GM23338 (cell line): ENCODE measurements at regions not wholly inside any gene's neighbourhood (a gene's known extent, or its start where the extent isn't known, plus 50 kb on each side); places are given as distances from the start of the nearest gene placed in this dataset.

Experiments
- ATAC-seq: fragments of 200-7000 bp; cut with Tn5 transposase; 3 replicates; pipeline ENCODE4 v1.9.1; 2020
- DNase-seq: peaks from one replicate; pipeline ENCODE4 v3.0.0-alpha.2; 2015; ENCODE audit warnings: low spot score
- H2AFZ ChIP-seq: fragments of 200-600 bp; sonication (generic); 2 replicates; pipeline ENCODE4 v1.8.0; 2016; ENCODE audit warnings: antibody characterized with exemption, mild to moderate bottlenecking, moderate library complexity
- H3F3A ChIP-seq: fragments of 200-600 bp; sonication (generic); replicated peaks from 2 replicates; pipeline ENCODE4 v1.8.0; 2017; ENCODE audit warnings: antibody characterized with exemption, mixed run types, low read depth
- H3K27ac ChIP-seq: fragments of 200-600 bp; sonication (generic); 2 replicates; pipeline ENCODE4 v1.6.1; 2016; ENCODE audit warnings: low read depth
- H3K27me3 ChIP-seq: fragments of 200-600 bp; sonication (generic); 2 replicates; pipeline ENCODE4 v1.8.0; 2016; ENCODE audit warnings: mild to moderate bottlenecking, mixed run types, moderate library complexity; ENCODE audit not compliant: insufficient read depth
- H3K36me3 ChIP-seq: fragments of 200-600 bp; sonication (generic); 2 replicates; pipeline ENCODE4 v1.8.0; 2016; ENCODE audit warnings: mild to moderate bottlenecking; ENCODE audit not compliant: insufficient read depth
- H3K4me1 ChIP-seq: fragments of 200-600 bp; sonication (generic); 2 replicates; pipeline ENCODE4 v1.8.0; 2016; ENCODE audit warnings: mild to moderate bottlenecking, moderate library complexity; ENCODE audit not compliant: insufficient read depth
- H3K4me2 ChIP-seq: fragments of 200-600 bp; sonication (generic); 2 replicates; pipeline ENCODE4 v1.7.1; 2017; ENCODE audit warnings: mixed run types
- H3K4me3 ChIP-seq: fragments of 200-600 bp; sonication (generic); 2 replicates; pipeline ENCODE4 v1.6.1; 2016; ENCODE audit warnings: mixed run types
- H3K79me2 ChIP-seq: fragments of 200-600 bp; sonication (generic); replicated peaks from 2 replicates; pipeline ENCODE4 v1.8.0; 2017; ENCODE audit warnings: mild to moderate bottlenecking; ENCODE audit not compliant: insufficient read depth
- H3K9me2 ChIP-seq: fragments of 200-600 bp; sonication (generic); 2 replicates; pipeline ENCODE4 v1.8.0; 2017; ENCODE audit not compliant: insufficient read depth
- H4K20me1 ChIP-seq: fragments of 200-600 bp; sonication (generic); replicated peaks from 2 replicates; pipeline ENCODE4 v1.8.0; 2017; ENCODE audit warnings: mild to moderate bottlenecking; ENCODE audit not compliant: insufficient read depth
- H3K27ac Mint-ChIP-seq: 2 replicates; pipeline ENCODE4 v1.8.0; 2020; ENCODE audit warnings: inconsistent platforms, mild to moderate bottlenecking, moderate library complexity, mixed read lengths
- H3K27me3 Mint-ChIP-seq: 3 replicates; pipeline ENCODE4 v1.8.0; 2022; ENCODE audit warnings: low read depth, mild to moderate bottlenecking, moderate library complexity, mixed read lengths, inconsistent platforms; ENCODE audit not compliant: insufficient read depth, poor library complexity
- H3K36me3 Mint-ChIP-seq: 3 replicates; pipeline ENCODE4 v1.8.0; 2021; ENCODE audit warnings: low read depth, mild to moderate bottlenecking, inconsistent platforms, moderate library complexity, mixed read lengths
- H3K4me1 Mint-ChIP-seq: 3 replicates; pipeline ENCODE4 v1.8.0; 2020; ENCODE audit warnings: mild to moderate bottlenecking, inconsistent platforms, mixed read lengths
- H3K4me3 Mint-ChIP-seq: 3 replicates; pipeline ENCODE4 v1.8.0; 2021; ENCODE audit warnings: moderate library complexity, mild to moderate bottlenecking, inconsistent platforms, mixed read lengths
- H3K9me3 Mint-ChIP-seq: 3 replicates; pipeline ENCODE4 v1.8.0; 2020; ENCODE audit warnings: moderate library complexity, mild to moderate bottlenecking, inconsistent platforms, mixed read lengths
- CREB1 ChIP-seq: fragments of 250-450 bp; sonication (Bioruptor Pico); IDR thresholded peaks from 2 replicates; pipeline ENCODE4 v1.5.0; 2020; ENCODE audit warnings: low read depth, mild to moderate bottlenecking, moderate library complexity
- EZH2 ChIP-seq: fragments of 200-600 bp; sonication (generic); IDR thresholded peaks from one replicate; pipeline ENCODE4 v1.8.0; 2017; ENCODE audit warnings: antibody characterized with exemption, mild to moderate bottlenecking, low read depth; ENCODE audit not compliant: unreplicated experiment
- EZH2phosphoT487 ChIP-seq: fragments of 200-600 bp; sonication (generic); IDR thresholded peaks from one replicate; pipeline ENCODE4 v1.8.1; 2018; ENCODE audit warnings: antibody characterized with exemption; ENCODE audit not compliant: unreplicated experiment
- POLR2AphosphoS5 ChIP-seq: IDR thresholded peaks from 2 replicates; pipeline ENCODE4 v1.6.1; 2016; ENCODE audit warnings: antibody characterized with exemption, low read depth
- STAT1 ChIP-seq: IDR thresholded peaks from one replicate; pipeline ENCODE4 v1.6.1; 2016; ENCODE audit warnings: antibody characterized with exemption; ENCODE audit not compliant: unreplicated experiment
- ZNF114 ChIP-seq: fragments of 250-450 bp; sonication (Bioruptor Pico); IDR thresholded peaks from 2 replicates; pipeline ENCODE4 v1.5.0; 2020; ENCODE audit warnings: mild to moderate bottlenecking, moderate library complexity
- ZNF331 ChIP-seq: fragments of 250-450 bp; sonication (Bioruptor Pico); IDR thresholded peaks from 2 replicates; pipeline ENCODE4 v1.5.0; 2020; ENCODE audit warnings: low read depth, mild to moderate bottlenecking, moderate library complexity
- TF ChIP-seq, protein P1 (sequence below): IDR thresholded peaks from 2 replicates; pipeline ENCODE4 v1.6.1; 2016; ENCODE audit warnings: antibody characterized with exemption
- TF ChIP-seq, protein P2 (sequence below): fragments of 250-450 bp; sonication (Bioruptor Pico); IDR thresholded peaks from 2 replicates; pipeline ENCODE4 v1.5.0; 2020; ENCODE audit warnings: mild to moderate bottlenecking, moderate library complexity

DNA sequence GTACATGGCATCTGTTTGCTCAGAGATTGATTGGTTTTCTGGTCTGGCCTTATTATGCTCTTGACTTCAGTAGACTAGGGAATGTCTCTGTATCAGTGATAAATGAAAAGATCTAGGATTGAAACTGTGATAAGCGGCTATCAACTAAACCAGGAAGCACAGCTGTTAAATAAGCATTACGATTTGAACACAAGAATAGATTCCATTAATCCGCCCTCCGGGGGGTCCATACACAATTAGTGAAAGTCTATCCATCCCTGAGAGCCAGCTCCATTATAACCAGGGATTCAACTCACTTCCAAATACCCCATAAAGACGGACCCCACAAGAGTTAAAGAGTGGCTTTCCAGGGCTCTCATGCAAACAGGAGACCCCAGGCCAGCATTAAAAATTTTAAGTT is 279.0 kb downstream of the GRIN2B start:
- no peaks in the 10 kb centered on the region for H3K79me2 ChIP-seq
- H3K4me3 ChIP-seq: no peak overlapping the region
- ATAC-seq: no peak
- H3K27me3 ChIP-seq: no peaks in the 10 kb centered on the region
- Mint-ChIP-seq H3K4me3 (no peak overlapping the region), H3K9me3 (no peaks in the 10 kb centered on the region), H3K27me3 (peaks cover 3% of the 10 kb centered on the region), H3K36me3 (no peaks in the 10 kb centered on the region), H3K27ac (no peak overlapping the region), H3K4me1 (peaks cover 15% of the 10 kb centered on the region)
- TF ChIP-seq POLR2AphosphoS5 (no peak), STAT1 (no peak), EZH2 (no peak), ZNF114 (CRISPR knock-in tag) (no peak), EZH2phosphoT487 (no peak), ZNF331 (CRISPR knock-in tag) (no peak), CREB1 (CRISPR knock-in tag) (no peak)
- TF ChIP-seq, protein P1, sequence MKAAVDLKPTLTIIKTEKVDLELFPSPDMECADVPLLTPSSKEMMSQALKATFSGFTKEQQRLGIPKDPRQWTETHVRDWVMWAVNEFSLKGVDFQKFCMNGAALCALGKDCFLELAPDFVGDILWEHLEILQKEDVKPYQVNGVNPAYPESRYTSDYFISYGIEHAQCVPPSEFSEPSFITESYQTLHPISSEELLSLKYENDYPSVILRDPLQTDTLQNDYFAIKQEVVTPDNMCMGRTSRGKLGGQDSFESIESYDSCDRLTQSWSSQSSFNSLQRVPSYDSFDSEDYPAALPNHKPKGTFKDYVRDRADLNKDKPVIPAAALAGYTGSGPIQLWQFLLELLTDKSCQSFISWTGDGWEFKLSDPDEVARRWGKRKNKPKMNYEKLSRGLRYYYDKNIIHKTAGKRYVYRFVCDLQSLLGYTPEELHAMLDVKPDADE: no peak
- TF ChIP-seq, protein P2, sequence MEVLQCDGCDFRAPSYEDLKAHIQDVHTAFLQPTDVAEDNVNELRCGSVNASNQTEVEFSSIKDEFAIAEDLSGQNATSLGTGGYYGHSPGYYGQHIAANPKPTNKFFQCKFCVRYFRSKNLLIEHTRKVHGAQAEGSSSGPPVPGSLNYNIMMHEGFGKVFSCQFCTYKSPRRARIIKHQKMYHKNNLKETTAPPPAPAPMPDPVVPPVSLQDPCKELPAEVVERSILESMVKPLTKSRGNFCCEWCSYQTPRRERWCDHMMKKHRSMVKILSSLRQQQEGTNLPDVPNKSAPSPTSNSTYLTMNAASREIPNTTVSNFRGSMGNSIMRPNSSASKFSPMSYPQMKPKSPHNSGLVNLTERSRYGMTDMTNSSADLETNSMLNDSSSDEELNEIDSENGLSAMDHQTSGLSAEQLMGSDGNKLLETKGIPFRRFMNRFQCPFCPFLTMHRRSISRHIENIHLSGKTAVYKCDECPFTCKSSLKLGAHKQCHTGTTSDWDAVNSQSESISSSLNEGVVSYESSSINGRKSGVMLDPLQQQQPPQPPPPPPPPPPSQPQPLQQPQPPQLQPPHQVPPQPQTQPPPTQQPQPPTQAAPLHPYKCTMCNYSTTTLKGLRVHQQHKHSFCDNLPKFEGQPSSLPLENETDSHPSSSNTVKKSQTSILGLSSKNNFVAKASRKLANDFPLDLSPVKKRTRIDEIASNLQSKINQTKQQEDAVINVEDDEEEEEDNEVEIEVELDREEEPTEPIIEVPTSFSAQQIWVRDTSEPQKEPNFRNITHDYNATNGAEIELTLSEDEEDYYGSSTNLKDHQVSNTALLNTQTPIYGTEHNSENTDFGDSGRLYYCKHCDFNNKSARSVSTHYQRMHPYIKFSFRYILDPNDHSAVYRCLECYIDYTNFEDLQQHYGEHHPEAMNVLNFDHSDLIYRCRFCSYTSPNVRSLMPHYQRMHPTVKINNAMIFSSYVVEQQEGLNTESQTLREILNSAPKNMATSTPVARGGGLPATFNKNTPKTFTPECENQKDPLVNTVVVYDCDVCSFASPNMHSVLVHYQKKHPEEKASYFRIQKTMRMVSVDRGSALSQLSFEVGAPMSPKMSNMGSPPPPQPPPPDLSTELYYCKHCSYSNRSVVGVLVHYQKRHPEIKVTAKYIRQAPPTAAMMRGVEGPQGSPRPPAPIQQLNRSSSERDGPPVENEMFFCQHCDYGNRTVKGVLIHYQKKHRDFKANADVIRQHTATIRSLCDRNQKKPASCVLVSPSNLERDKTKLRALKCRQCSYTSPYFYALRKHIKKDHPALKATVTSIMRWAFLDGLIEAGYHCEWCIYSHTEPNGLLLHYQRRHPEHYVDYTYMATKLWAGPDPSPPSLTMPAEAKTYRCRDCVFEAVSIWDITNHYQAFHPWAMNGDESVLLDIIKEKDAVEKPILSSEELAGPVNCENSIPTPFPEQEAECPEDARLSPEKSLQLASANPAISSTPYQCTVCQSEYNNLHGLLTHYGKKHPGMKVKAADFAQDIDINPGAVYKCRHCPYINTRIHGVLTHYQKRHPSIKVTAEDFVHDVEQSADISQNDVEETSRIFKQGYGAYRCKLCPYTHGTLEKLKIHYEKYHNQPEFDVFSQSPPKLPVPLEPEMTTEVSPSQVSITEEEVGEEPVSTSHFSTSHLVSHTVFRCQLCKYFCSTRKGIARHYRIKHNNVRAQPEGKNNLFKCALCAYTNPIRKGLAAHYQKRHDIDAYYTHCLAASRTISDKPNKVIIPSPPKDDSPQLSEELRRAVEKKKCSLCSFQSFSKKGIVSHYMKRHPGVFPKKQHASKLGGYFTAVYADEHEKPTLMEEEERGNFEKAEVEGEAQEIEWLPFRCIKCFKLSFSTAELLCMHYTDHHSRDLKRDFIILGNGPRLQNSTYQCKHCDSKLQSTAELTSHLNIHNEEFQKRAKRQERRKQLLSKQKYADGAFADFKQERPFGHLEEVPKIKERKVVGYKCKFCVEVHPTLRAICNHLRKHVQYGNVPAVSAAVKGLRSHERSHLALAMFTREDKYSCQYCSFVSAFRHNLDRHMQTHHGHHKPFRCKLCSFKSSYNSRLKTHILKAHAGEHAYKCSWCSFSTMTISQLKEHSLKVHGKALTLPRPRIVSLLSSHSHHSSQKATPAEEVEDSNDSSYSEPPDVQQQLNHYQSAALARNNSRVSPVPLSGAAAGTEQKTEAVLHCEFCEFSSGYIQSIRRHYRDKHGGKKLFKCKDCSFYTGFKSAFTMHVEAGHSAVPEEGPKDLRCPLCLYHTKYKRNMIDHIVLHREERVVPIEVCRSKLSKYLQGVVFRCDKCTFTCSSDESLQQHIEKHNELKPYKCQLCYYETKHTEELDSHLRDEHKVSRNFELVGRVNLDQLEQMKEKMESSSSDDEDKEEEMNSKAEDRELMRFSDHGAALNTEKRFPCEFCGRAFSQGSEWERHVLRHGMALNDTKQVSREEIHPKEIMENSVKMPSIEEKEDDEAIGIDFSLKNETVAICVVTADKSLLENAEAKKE (CRISPR knock-in tag): no peak
- no peaks in the 10 kb centered on the region for H3K9me2 ChIP-seq
- peak; percentile 24 for DNase-seq
- H3K27ac ChIP-seq: no peak overlapping the region
- H2AFZ ChIP-seq: no peak overlapping the region
- H3K4me1 ChIP-seq: peaks cover 5% of the 10 kb centered on the region; the same call in 1 of the 2 replicates
- H3K36me3 ChIP-seq: no peaks in the 10 kb centered on the region
- no peak overlapping the region for H3K4me2 ChIP-seq
- no peaks in the 10 kb centered on the region for H3F3A ChIP-seq
- H4K20me1 ChIP-seq: no peaks in the 10 kb centered on the region
